ENCODE measurements at regions not wholly inside any gene's neighbourhood (a gene's known extent, or its start where the extent isn't known, plus 50 kb on each side); places are given as distances from the start of the nearest gene placed in this dataset.

DNA sequence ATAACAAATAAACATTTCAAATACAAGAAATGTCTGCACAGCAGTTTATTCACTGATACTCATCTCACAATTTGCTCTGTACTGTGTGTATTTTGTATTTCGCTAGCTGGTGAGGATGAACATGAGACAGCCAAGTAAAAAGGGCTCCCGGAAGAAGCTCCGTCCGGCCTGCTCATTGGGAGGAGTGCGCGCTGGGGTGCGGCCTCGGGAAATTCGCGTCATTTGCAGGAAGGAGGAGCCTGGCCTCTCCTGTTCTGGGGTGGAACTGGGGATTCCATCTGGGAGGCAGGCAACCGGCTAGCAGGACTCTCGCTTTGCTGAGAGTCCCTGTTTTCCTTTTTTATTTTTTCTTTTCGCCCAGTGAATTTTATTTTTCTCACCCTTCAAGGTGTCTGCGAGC, 368.4 kb upstream of the TMEM132C start:
- H3K36me3 ChIP-seq = no peaks in the 10 kb centered on the region
- no peak overlapping the region for H3K27ac ChIP-seq
- no peaks in the 10 kb centered on the region for H3K27me3 ChIP-seq
- no peak for TF ChIP-seq Cebpa-rat (IDR thresholded peaks at IDR 0.05)
- H3K4me3 ChIP-seq = no peak overlapping the region
- no peaks in the 10 kb centered on the region for H3K9me3 ChIP-seq
- no peak overlapping the region for H3K4me2 ChIP-seq
- H3K4me1 ChIP-seq = peaks cover 18% of the 10 kb centered on the region
- H4K20me1 ChIP-seq = no peaks in the 10 kb centered on the region
- no peak overlapping the region for H3K9ac ChIP-seq

- Histone ChIP-seq H3K4me2 (peak overlapping the region; percentile 70), H3K9me3 (peaks cover 6% of the 10 kb centered on the region; the same call in 1 of the 2 replicates), H4K20me1 (no peaks in the 10 kb centered on the region), H3K4me3 (no peak overlapping the region), H3K4me1 (peaks cover 18% of the 10 kb centered on the region), H3K36me3 (no peaks in the 10 kb centered on the region), H3K9ac (no peak overlapping the region), H3K27me3 (no peaks in the 10 kb centered on the region), H3K27ac (peak overlapping the region; percentile 41; the same call in 1 of the 2 replicates)
- TF ChIP-seq Cebpa-rat (IDR thresholded peaks at IDR 0.05) = no peak
Observed at GRCh38 chr12:127899971-127900370, 367.0 kb upstream of the TMEM132C start.

DNA sequence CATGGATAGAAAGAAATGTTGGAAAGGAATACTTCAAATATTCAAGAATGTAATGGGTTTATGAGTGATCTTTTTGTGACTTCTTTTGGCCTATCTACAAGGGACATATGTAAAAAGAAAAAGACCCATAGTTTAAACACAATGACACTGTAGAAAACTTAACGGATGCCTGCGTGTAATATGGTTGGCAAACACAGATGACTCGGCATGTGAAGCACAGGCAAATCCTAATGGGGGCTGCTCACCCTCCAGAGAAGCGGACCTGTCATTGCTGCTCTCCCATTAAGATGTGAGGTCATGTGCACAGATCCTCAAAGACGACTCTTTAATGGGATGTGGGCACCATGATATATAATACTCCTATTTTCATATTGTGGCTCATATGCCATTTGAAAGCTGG, 366.6 kb upstream of the TMEM132C start:
- H3K4me1 ChIP-seq = peaks cover 18% of the 10 kb centered on the region
- no peaks in the 10 kb centered on the region for H3K36me3 ChIP-seq
- H3K4me3 ChIP-seq = no peak overlapping the region
- TF ChIP-seq Cebpa-rat (IDR thresholded peaks at IDR 0.05) = no peak
- H4K20me1 ChIP-seq = no peaks in the 10 kb centered on the region
- H3K9ac ChIP-seq = no peak overlapping the region
- peaks cover 8% of the 10 kb centered on the region for H3K9me3 ChIP-seq
- no peak overlapping the region for H3K27ac ChIP-seq
- H3K27me3 ChIP-seq = no peaks in the 10 kb centered on the region
- peak overlapping the region; percentile 70 for H3K4me2 ChIP-seq

- Histone ChIP-seq H4K20me1 (no peaks in the 10 kb centered on the region), H3K4me3 (no peak overlapping the region), H3K4me2 (no peak overlapping the region), H3K4me1 (peaks cover 18% of the 10 kb centered on the region), H3K27ac (no peak overlapping the region), H3K9ac (no peak overlapping the region), H3K27me3 (no peaks in the 10 kb centered on the region), H3K9me3 (peaks cover 10% of the 10 kb centered on the region), H3K36me3 (no peaks in the 10 kb centered on the region)
- no peak for TF ChIP-seq Cebpa-rat (IDR thresholded peaks at IDR 0.05)
Observed at GRCh38 chr12:127903146-127903545, 363.8 kb upstream of the TMEM132C start.

- H3K9ac ChIP-seq = no peak overlapping the region
- no peak overlapping the region for H3K27ac ChIP-seq
- no peak for TF ChIP-seq Cebpa-rat (IDR thresholded peaks at IDR 0.05)
Observed at GRCh38 chr12:127909041-127909440, 357.9 kb upstream of the TMEM132C start.

DNA sequence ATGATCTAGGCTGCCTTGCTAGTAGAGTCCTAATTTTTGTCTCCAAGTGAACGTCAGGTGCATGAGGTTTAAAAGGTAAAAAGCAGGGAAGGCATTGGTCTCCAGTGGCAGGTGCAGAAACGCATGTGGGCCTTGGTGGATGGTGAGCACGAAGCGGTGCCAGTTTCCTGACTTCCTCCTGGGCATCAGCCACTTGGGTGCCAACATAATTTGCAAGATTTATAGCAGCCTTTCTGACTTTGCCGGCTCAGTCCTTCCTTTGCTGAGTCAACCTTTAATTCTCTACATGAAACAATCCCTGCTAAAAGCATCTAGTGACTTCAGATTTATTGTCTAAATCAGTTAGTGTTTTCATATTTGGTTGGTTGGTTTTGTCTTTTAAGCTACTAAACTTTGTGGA, 355.7 kb upstream of the TMEM132C start:
- Histone ChIP-seq H3K9me3 (no peaks in the 10 kb centered on the region), H3K4me3 (no peak overlapping the region), H3K9ac (no peak overlapping the region), H3K4me2 (no peak overlapping the region), H3K27me3 (no peaks in the 10 kb centered on the region), H3K36me3 (no peaks in the 10 kb centered on the region), H3K27ac (no peak overlapping the region), H4K20me1 (no peaks in the 10 kb centered on the region), H3K4me1 (peaks cover 12% of the 10 kb centered on the region)
- TF ChIP-seq Cebpa-rat (IDR thresholded peaks at IDR 0.05) = no peak

More at GRCh38 chr12:127909041-127909440, 357.9 kb upstream of the TMEM132C start:
- Histone ChIP-seq H3K27me3 (no peaks in the 10 kb centered on the region), H3K36me3 (no peaks in the 10 kb centered on the region), H3K4me1 (peaks cover 12% of the 10 kb centered on the region), H3K4me3 (no peak overlapping the region), H4K20me1 (no peaks in the 10 kb centered on the region), H3K4me2 (no peak overlapping the region), H3K9me3 (peaks cover 10% of the 10 kb centered on the region)

- Histone ChIP-seq H3K27me3 (no peaks in the 10 kb centered on the region), H3K4me1 (peaks cover 12% of the 10 kb centered on the region)
Observed at GRCh38 chr12:127912035-127912665, 354.8 kb upstream of the TMEM132C start.

GRCh38 chr12:127923501-127923900, 343.5 kb upstream of the TMEM132C start:
- Histone ChIP-seq H3K9ac (no peak overlapping the region), H3K4me3 (no peak overlapping the region), H3K9me3 (no peaks in the 10 kb centered on the region), H3K27ac (no peak overlapping the region), H3K27me3 (no peaks in the 10 kb centered on the region), H4K20me1 (no peaks in the 10 kb centered on the region), H3K4me1 (peaks cover 5% of the 10 kb centered on the region; the same call in 1 of the 2 replicates), H3K4me2 (no peak overlapping the region), H3K36me3 (no peaks in the 10 kb centered on the region)
- TF ChIP-seq Cebpa-rat (IDR thresholded peaks at IDR 0.05) = no peak

More at GRCh38 chr12:127912035-127912665, 354.8 kb upstream of the TMEM132C start:
- Histone ChIP-seq H3K9ac (no peak overlapping the region), H4K20me1 (no peaks in the 10 kb centered on the region), H3K4me2 (peak overlapping the region; percentile 57), H3K27ac (no peak overlapping the region), H3K9me3 (no peaks in the 10 kb centered on the region), H3K36me3 (no peaks in the 10 kb centered on the region), H3K4me3 (no peak overlapping the region)
- no peak for TF ChIP-seq Cebpa-rat (IDR thresholded peaks at IDR 0.05)

DNA sequence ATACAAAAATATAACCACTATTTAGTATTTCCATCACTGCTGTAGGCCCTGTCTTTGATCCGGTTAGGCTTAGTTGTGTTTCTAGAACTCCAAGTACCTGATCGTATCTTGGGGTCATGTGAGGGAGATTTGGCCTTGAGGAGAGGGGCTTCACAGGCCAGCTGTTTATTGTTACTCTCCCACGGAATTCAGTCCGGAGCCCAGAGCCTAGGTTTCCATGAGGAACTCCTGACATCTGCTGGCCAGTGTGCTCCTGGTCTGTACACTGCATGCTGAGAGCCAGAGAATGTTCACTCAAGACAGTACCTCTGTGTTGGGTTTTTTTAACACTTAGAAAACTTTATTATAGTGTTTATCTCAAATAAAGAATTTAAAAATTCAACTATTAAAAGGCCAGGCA, 341.0 kb upstream of the TMEM132C start:
- TF ChIP-seq Cebpa-rat (IDR thresholded peaks at IDR 0.05) = no peak
- H3K9ac ChIP-seq = no peak overlapping the region
- no peaks in the 10 kb centered on the region for H4K20me1 ChIP-seq
- no peak overlapping the region for H3K4me2 ChIP-seq
- H3K27ac ChIP-seq = no peak overlapping the region
- no peak overlapping the region for H3K4me3 ChIP-seq
- H3K36me3 ChIP-seq = no peaks in the 10 kb centered on the region
- peaks cover 7% of the 10 kb centered on the region; the same call in 1 of the 2 replicates for H3K4me1 ChIP-seq
- no peaks in the 10 kb centered on the region for H3K27me3 ChIP-seq
- 0 out of 2 replicates have a peak, but pooled peaks cover 7% of the 10 kb centered on the region for H3K9me3 ChIP-seq

- H3K27ac ChIP-seq = no peak overlapping the region
- H3K4me2 ChIP-seq = no peak overlapping the region
- peaks cover 7% of the 10 kb centered on the region; the same call in 1 of the 2 replicates for H3K4me1 ChIP-seq
- H3K27me3 ChIP-seq = no peaks in the 10 kb centered on the region
- TF ChIP-seq Cebpa-rat (IDR thresholded peaks at IDR 0.05) = no peak
- H3K9ac ChIP-seq = no peak overlapping the region
- H3K4me3 ChIP-seq = no peak overlapping the region
- H3K36me3 ChIP-seq = no peaks in the 10 kb centered on the region
- no peaks in the 10 kb centered on the region for H4K20me1 ChIP-seq
- H3K9me3 ChIP-seq = 0 out of 2 replicates have a peak, but pooled peaks cover 7% of the 10 kb centered on the region
Observed at GRCh38 chr12:127928178-127928577, 338.8 kb upstream of the TMEM132C start.
